ENCODE measurements at regions not wholly inside any gene's neighbourhood (a gene's known extent, or its start where the extent isn't known, plus 50 kb on each side); places are given as distances from the start of the nearest gene placed in this dataset.

- Histone ChIP-seq H3K27ac (no peak overlapping the region), H3K9me3 (no peaks in the 10 kb centered on the region), H3K36me3 (no peaks in the 10 kb centered on the region), H3K27me3 (no peaks in the 10 kb centered on the region), H3K4me3 (no peak overlapping the region), H3K4me1 (peaks cover 3 to 14% (median 4%) of the 10 kb centered on the region in 3 donors)
- FAIRE-seq: no peak
- ATAC-seq: peak in 1 of 4 donors; percentile 35
- DNase-seq: no peak
- 4 to 7% methylated on average over 1 of the region's 1 CpG for WGBS, 2 donors
- TF ChIP-seq CTCF (IDR thresholded peaks at IDR 0.05): no peak
- intact Hi-C loops (cut with DNase I): no loop called here
These were observed 139.6 kb downstream of the HTR1A start for GRCh38 chr5:63822614-63823013.

GRCh38 chr5:63820577-63820976 is 141.7 kb downstream of the HTR1A start:
- no peak for TF ChIP-seq CTCF (IDR thresholded peaks at IDR 0.05)
- H3K9me3 ChIP-seq: no peaks in the 10 kb centered on the region
- intact Hi-C loops (cut with DNase I): no loop called here
- no peaks in the 10 kb centered on the region for H3K36me3 ChIP-seq
- peak overlapping the region in 3 of 4 donors; percentile 8 to 43 (median 20) for H3K27ac ChIP-seq
- peaks cover 3 to 14% (median 4%) of the 10 kb centered on the region in 3 donors for H3K4me1 ChIP-seq
- H3K4me3 ChIP-seq: no peak overlapping the region
- WGBS, 2 donors: 7 to 11% methylated on average over 3 of the region's 3 CpGs
- ATAC-seq (peak; percentile 95 to 99 (median 98)), FAIRE-seq (no peak), DNase-seq (peak in 5 of 6 donors; percentile 40 to 83 (median 65))
- H3K27me3 ChIP-seq: no peaks in the 10 kb centered on the region

- no peak overlapping the region for H3K4me3 ChIP-seq
- no peak for DNase-seq
- H3K9me3 ChIP-seq: no peaks in the 10 kb centered on the region
- FAIRE-seq: no peak
- no peaks in the 10 kb centered on the region for H3K36me3 ChIP-seq
- no peaks in the 10 kb centered on the region for H3K27me3 ChIP-seq
- no peak for TF ChIP-seq CTCF (IDR thresholded peaks at IDR 0.05)
- intact Hi-C loops (cut with DNase I): no loop called here
- WGBS, 2 donors: 87 to 89% methylated on average over 3 of the region's 3 CpGs
- no peaks in the 10 kb centered on the region for H3K4me1 ChIP-seq
- no peak overlapping the region for H3K27ac ChIP-seq
- ATAC-seq: no peak
These were observed 149.6 kb downstream of the HTR1A start for GRCh38 chr5:63812693-63813092.

- FAIRE-seq: no peak
- WGBS, 2 donors: 68 to 79% methylated on average over 2 of the region's 2 CpGs
- intact Hi-C loops (cut with DNase I): no loop called here
- H3K9me3 ChIP-seq: no peaks in the 10 kb centered on the region
- no peak for DNase-seq
- H3K36me3 ChIP-seq: no peaks in the 10 kb centered on the region
- TF ChIP-seq CTCF (IDR thresholded peaks at IDR 0.05): no peak
- ATAC-seq: no peak
- no peaks in the 10 kb centered on the region for H3K27me3 ChIP-seq
- H3K4me1 ChIP-seq: no peaks in the 10 kb centered on the region
- no peak overlapping the region for H3K4me3 ChIP-seq
- no peak overlapping the region for H3K27ac ChIP-seq
These were observed 150.3 kb downstream of the HTR1A start for GRCh38 chr5:63811961-63812360.

GRCh38 chr5:63811286-63811685 is 151.0 kb downstream of the HTR1A start:
- Histone ChIP-seq H3K27ac (no peak overlapping the region), H3K36me3 (no peaks in the 10 kb centered on the region), H3K4me1 (no peaks in the 10 kb centered on the region), H3K27me3 (no peaks in the 10 kb centered on the region), H3K9me3 (no peaks in the 10 kb centered on the region), H3K4me3 (no peak overlapping the region)
- 94 to 95% methylated on average over 2 of the region's 2 CpGs for WGBS, 2 donors
- TF ChIP-seq CTCF (IDR thresholded peaks at IDR 0.05): no peak
- intact Hi-C loops (cut with DNase I): no loop called here
- no peak for DNase-seq
- no peak for ATAC-seq
- no peak for FAIRE-seq

Data from pancreas (tissue), 10 donors.